ENCODE measurements at regions not wholly inside any gene's neighbourhood (a gene's known extent, or its start where the extent isn't known, plus 50 kb on each side); places are given as distances from the start of the nearest gene placed in this dataset.
A peak's percentile ranks its signal among the peaks of the same experiment; 100 is the strongest.

DNA sequence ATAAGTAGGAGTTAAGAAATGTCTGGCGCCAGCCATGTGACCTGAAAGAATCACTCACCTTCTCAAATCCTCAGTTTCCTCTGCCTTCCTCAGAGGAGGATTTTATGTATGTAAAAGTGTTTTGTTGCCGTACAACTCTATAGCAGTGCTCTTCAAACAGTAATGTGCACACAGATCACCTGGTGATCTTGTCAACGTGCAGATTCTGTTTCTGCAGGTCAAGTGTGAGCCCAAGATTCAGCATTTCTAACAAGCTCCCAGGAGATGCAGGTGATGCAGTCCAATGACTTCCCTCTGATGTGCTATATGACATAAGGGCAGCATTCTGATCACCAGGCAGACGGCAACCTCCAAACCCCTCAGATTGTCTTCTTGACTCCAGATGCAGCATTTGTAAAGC is 83.7 kb downstream of the CDC7 start:
- H3K36me3 ChIP-seq = no peaks in the 10 kb centered on the region
- H3K27me3 ChIP-seq = no peaks in the 10 kb centered on the region
- peak overlapping the region in 3 of 4 donors; percentile 42 to 85 (median 66) for H3K27ac ChIP-seq
- peaks cover 0 to 11% (median 0%) of the 10 kb centered on the region in 3 donors for H3K4me1 ChIP-seq
- DNase-seq = no peak
- WGBS, 2 donors = 75 to 83% methylated on average over 4 of the region's 4 CpGs
- H3K9me3 ChIP-seq = no peaks in the 10 kb centered on the region
- TF ChIP-seq, protein P1, sequence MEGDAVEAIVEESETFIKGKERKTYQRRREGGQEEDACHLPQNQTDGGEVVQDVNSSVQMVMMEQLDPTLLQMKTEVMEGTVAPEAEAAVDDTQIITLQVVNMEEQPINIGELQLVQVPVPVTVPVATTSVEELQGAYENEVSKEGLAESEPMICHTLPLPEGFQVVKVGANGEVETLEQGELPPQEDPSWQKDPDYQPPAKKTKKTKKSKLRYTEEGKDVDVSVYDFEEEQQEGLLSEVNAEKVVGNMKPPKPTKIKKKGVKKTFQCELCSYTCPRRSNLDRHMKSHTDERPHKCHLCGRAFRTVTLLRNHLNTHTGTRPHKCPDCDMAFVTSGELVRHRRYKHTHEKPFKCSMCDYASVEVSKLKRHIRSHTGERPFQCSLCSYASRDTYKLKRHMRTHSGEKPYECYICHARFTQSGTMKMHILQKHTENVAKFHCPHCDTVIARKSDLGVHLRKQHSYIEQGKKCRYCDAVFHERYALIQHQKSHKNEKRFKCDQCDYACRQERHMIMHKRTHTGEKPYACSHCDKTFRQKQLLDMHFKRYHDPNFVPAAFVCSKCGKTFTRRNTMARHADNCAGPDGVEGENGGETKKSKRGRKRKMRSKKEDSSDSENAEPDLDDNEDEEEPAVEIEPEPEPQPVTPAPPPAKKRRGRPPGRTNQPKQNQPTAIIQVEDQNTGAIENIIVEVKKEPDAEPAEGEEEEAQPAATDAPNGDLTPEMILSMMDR (IDR thresholded peaks at IDR 0.05) = no peak
- TF ChIP-seq POLR2A (IDR thresholded peaks at IDR 0.05) = no peak
- H3K4me3 ChIP-seq = no peak overlapping the region
- intact Hi-C loops (cut with DNase I) = no loop called here

- Histone ChIP-seq H3K9me3 (no peaks in the 10 kb centered on the region), H3K4me3 (no peak overlapping the region), H3K4me1 (peaks cover 0 to 11% (median 0%) of the 10 kb centered on the region in 3 donors), H3K27me3 (no peaks in the 10 kb centered on the region), H3K27ac (peak overlapping the region in 3 of 4 donors; percentile 31 to 85 (median 42)), H3K36me3 (no peaks in the 10 kb centered on the region)
- no peak for DNase-seq
- intact Hi-C loops (cut with DNase I) = no loop called here
- WGBS, 2 donors = 18 to 36% methylated on average over 4 of the region's 4 CpGs
- TF ChIP-seq POLR2A (IDR thresholded peaks at IDR 0.05) = no peak
- TF ChIP-seq, protein P1 (IDR thresholded peaks at IDR 0.05) = no peak
Observed at GRCh38 chr1:91584878-91585277, 84.2 kb downstream of the CDC7 start.

- no peaks in the 10 kb centered on the region for H3K9me3 ChIP-seq
- H3K27ac ChIP-seq = peak overlapping the region in 3 of 4 donors; percentile 31 to 85 (median 42)
- intact Hi-C loops (cut with DNase I) = no loop called here
- no peak overlapping the region for H3K4me3 ChIP-seq
- no peaks in the 10 kb centered on the region for H3K27me3 ChIP-seq
- TF ChIP-seq, protein P1 (IDR thresholded peaks at IDR 0.05) = no peak
- TF ChIP-seq POLR2A (IDR thresholded peaks at IDR 0.05) = no peak
- H3K36me3 ChIP-seq = no peaks in the 10 kb centered on the region
- DNase-seq = no peak
- WGBS, 2 donors = 66 to 74% methylated on average over 4 to 5 of the region's 5 CpGs
- H3K4me1 ChIP-seq = peaks cover 0 to 11% (median 0%) of the 10 kb centered on the region in 3 donors
Observed at GRCh38 chr1:91585502-91585901, 84.9 kb downstream of the CDC7 start.

GRCh38 chr1:91585982-91586381 is 85.3 kb downstream of the CDC7 start:
- no peaks in the 10 kb centered on the region for H3K36me3 ChIP-seq
- TF ChIP-seq POLR2A (IDR thresholded peaks at IDR 0.05) = no peak
- TF ChIP-seq, protein P1 (IDR thresholded peaks at IDR 0.05) = no peak
- peaks cover 0 to 11% (median 0%) of the 10 kb centered on the region in 3 donors for H3K4me1 ChIP-seq
- DNase-seq = no peak
- H3K27ac ChIP-seq = peak overlapping the region in 1 of 4 donors; percentile 32
- intact Hi-C loops (cut with DNase I) = no loop called here
- no peaks in the 10 kb centered on the region for H3K27me3 ChIP-seq
- H3K9me3 ChIP-seq = no peaks in the 10 kb centered on the region
- no peak overlapping the region for H3K4me3 ChIP-seq
- WGBS, 2 donors = 58 to 66% methylated on average over 4 to 7 of the region's 7 CpGs

DNA sequence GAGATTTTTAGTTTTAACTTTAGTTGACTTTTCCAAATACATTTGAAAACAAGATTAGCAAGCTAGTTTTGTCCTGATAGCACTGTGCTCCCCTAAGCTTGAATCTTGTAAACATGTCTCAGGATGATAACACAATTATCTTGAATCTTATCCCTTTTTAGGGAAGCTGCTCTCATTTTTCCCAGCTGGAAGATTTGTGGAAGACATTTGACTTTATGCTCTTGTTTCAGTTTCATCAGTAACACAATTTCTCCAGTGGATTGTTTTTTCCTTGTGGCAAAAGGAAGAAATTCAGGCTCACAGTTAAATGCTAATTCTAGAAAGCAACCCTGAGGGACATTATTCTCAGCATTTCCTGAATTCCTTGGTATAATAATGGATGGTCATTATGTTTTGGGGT is 88.8 kb downstream of the CDC7 start:
- H3K36me3 ChIP-seq = no peaks in the 10 kb centered on the region
- no peak for DNase-seq
- H3K27me3 ChIP-seq = no peaks in the 10 kb centered on the region
- TF ChIP-seq POLR2A (IDR thresholded peaks at IDR 0.05) = no peak
- TF ChIP-seq, protein P1 (IDR thresholded peaks at IDR 0.05) = peak in 1 of 6 experiments; percentile 26
- peak overlapping the region in 3 of 4 donors; percentile 27 to 70 (median 54) for H3K27ac ChIP-seq
- no peak overlapping the region for H3K4me3 ChIP-seq
- H3K4me1 ChIP-seq = peaks cover 0 to 7% (median 0%) of the 10 kb centered on the region in 3 donors
- H3K9me3 ChIP-seq = no peaks in the 10 kb centered on the region
- intact Hi-C loops (cut with DNase I) = no loop called here

Measured in esophagus squamous epithelium (tissue), 5 donors.